ENCODE measurements at regions not wholly inside any gene's neighbourhood (a gene's known extent, or its start where the extent isn't known, plus 50 kb on each side); places are given as distances from the start of the nearest gene placed in this dataset.

DNA sequence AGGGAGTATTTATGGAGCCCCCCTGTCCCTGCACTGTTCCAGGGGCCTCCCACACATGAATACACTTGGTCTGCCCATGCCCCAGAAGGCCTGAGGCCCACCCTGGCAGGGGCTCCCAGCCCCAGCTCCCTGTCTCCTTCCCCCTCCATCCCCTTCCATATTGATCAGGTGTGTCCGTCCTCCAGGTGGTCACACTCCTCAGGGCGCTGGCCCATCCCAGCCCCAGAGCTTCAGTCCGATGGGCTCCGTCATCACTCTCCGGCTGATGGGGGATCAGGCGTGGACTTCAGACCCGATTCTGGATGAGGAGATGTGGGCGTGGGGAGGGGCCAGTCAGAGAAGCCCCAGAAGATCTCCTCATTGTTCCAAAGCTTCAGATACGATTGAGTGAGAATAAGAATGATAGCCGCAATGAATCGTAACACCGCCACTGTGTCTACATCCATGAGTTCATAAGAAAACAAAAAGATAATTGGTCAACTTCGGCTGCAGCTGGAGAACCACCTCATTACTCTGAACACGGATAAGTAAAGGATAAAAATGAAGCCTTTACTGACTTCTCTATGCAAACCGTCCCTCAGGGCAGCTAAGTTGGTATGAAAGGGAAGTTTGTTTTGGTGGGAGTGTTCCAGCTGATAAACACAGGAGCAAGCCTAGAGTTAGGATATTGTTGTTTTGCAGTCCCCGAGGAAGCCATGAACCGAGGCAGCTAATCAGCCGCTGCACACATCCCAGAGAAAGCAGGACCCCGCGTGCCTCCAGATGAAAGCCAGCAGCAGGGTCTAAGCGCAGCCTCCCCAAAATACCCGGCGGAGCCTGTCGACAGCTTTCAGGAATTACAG, 279.5 kb downstream of the NDUFA10 start:
- H3K4me3 ChIP-seq (ENCODE audit: low read depth, low read length), result no peak overlapping the region
- TF ChIP-seq, protein P1, sequence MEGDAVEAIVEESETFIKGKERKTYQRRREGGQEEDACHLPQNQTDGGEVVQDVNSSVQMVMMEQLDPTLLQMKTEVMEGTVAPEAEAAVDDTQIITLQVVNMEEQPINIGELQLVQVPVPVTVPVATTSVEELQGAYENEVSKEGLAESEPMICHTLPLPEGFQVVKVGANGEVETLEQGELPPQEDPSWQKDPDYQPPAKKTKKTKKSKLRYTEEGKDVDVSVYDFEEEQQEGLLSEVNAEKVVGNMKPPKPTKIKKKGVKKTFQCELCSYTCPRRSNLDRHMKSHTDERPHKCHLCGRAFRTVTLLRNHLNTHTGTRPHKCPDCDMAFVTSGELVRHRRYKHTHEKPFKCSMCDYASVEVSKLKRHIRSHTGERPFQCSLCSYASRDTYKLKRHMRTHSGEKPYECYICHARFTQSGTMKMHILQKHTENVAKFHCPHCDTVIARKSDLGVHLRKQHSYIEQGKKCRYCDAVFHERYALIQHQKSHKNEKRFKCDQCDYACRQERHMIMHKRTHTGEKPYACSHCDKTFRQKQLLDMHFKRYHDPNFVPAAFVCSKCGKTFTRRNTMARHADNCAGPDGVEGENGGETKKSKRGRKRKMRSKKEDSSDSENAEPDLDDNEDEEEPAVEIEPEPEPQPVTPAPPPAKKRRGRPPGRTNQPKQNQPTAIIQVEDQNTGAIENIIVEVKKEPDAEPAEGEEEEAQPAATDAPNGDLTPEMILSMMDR (IDR thresholded peaks at IDR 0.05; ENCODE audit: low read depth, low read length), result no peak

DNA sequence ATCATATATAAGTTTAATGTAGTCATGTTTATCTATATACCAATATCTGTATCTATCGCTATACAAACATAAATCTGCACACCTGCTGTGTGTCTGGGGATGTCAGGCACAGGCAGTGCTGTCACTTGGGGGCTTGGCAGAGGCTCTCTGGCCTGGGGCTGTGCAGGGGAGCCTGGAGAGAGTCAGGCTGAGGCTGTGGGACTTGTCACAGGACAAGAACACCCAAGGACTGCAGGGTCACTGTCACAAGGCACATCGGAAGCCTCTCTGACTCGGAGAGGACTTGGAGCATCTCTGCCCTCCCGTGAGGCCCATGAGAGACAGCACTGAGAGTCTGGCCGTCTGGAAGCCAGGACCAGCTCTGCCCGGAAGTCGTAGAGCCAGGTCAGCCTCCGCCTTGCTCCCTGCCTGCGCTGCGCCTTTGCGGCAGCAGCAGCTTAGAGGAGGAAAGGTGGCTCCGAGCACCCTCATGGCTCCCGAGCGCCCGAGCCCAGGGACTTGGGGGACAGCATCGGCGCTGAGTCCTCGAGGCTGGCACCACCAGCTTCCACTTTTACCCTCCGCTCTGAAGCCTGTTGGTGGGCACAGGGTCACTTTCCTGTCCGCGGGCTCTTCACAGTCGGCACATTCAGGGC, 280.3 kb downstream of the NDUFA10 start:
- H3K4me3 ChIP-seq (ENCODE audit: low read depth, low read length), result no peak overlapping the region
- TF ChIP-seq, protein P1 (IDR thresholded peaks at IDR 0.05; ENCODE audit: low read depth, low read length), result no peak

DNA sequence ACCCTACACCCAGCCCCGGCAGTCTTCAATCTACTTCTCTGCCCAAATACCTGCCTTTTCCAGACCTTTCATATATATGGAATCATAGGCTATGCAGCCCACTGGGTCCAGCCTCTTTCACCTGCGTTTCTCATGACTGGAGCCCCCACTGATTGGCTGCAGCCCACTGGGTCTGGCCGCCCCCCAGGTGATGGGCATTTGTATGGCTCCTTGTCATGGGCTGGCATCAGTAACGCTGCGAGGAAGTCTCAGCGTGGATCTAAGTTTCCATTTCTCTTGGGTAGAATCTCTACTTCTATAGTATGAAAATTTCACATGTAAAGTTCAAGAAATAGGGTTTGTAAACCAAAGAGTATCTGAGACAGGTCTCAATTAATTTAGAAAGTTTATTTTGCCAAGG, 281.9 kb downstream of the NDUFA10 start:
- H3K4me3 ChIP-seq (ENCODE audit: low read depth, low read length), result no peak overlapping the region
- TF ChIP-seq, protein P1 (IDR thresholded peaks at IDR 0.05; ENCODE audit: low read depth, low read length), result no peak

DNA sequence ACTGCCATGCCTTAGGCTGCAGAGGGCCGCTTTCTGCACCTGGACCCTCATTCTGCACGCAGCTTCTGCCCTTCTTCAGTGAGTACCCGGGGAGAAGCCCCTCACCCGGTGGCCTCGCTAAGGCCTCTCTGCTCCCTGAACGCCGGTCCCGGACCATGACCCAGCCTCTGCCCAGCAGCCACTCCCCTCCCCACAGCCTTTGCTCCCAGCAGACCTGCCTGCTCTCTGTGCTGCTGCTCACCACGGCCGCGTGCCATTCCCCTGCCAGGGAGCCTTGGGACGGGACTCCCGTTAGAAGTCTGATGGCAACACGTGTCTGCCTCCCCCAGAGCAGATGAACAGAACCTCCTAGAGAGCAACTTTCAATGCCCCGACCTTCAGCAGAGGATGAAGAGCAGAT, 282.8 kb downstream of the NDUFA10 start:
- TF ChIP-seq, protein P1 (IDR thresholded peaks at IDR 0.05; ENCODE audit: low read depth, low read length), result no peak
- H3K4me3 ChIP-seq (ENCODE audit: low read depth, low read length), result no peak overlapping the region

DNA sequence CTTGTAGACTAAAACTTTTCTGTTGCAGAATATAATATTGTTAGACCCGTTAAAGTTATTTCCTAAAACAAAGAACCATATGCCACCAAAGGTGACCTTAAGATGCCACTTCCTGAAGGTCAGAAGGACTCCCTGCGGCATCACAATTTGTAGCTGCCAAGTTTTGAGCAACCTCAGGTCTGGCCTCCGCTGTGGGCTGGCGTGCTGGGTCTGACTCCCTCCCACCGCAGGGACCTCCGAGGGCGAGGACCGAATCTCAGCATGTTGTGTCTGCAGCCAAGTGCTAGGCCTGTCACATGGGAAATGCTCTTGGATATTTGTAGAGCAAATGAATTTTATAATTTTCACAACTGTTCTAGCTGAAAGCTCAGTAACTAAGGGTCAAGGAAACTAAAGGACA, 285.9 kb downstream of the NDUFA10 start:
- H3K4me3 ChIP-seq (ENCODE audit: low read depth, low read length), result no peak overlapping the region
- TF ChIP-seq, protein P1 (IDR thresholded peaks at IDR 0.05; ENCODE audit: low read depth, low read length), result no peak

DNA sequence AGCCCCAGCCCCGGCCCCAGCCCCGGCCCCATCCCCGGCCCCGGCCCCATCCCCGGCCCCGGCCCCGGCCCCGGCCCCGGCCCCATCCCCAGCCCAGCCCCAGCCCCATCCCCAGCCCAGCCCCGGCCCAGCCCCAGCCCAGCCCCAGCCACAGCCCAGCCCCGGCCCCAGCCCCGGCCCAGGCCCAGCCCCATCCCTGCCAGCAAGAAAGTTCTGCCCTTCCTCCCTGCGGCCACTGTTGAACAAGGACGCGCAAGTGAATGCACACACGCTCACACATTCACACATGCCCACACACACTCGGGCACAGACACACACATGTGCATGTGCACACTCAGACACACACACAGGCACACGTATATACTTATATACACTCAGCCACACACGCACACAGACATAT, 287.0 kb downstream of the NDUFA10 start:
- TF ChIP-seq, protein P1 (IDR thresholded peaks at IDR 0.05; ENCODE audit: low read depth, low read length), result no peak
- no peak overlapping the region for H3K4me3 ChIP-seq (ENCODE audit: low read depth, low read length)

DNA sequence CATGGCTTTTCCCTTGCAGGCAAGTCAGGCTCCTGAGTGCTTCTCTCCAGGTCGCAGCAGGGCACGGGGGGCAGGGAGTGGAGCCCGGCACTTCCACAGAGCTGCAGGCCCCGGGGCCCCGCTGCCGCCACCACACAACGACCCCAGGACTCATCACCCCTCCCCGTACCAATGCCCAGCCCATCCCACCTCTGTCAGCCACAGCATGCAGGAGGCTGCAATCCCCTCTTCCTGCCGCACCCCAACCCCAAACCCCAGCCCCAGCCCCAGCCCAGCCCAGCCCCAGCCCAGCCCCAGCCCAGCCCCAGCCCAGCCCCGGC, 288.0 kb downstream of the NDUFA10 start:
- no peak overlapping the region for H3K4me3 ChIP-seq (ENCODE audit: low read depth, low read length)
- TF ChIP-seq, protein P1 (IDR thresholded peaks at IDR 0.05; ENCODE audit: low read depth, low read length), result no peak

All from WI38 (cell line).